ENCODE measurements at regions not wholly inside any gene's neighbourhood (a gene's known extent, or its start where the extent isn't known, plus 50 kb on each side); places are given as distances from the start of the nearest gene placed in this dataset.
"Not testable (repeated sequence)": the region's sequence is repeated elsewhere in the genome, so short reads cannot be mapped to it uniquely, and the experiment has no call there.

DNA sequence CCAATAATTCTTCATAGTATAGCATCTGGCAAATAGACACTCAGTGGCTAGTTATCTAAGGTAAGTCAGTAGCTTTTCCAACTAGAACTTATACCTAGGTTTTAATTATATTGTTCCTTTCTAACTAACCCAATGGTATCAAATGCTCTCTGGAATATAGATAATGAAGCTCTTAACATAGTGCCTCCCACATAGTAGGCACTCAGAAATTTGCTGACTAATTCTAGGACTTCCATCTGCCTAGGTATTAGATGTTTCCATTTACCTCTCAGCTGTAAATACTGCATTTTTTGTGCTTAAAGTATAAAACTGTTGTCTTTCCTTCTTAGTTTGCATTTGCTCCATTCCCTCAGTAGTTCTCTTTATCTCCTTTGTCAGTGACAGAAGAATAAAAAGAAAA, 214.3 kb upstream of the SPRY1 start:
- TF ChIP-seq, protein P1, sequence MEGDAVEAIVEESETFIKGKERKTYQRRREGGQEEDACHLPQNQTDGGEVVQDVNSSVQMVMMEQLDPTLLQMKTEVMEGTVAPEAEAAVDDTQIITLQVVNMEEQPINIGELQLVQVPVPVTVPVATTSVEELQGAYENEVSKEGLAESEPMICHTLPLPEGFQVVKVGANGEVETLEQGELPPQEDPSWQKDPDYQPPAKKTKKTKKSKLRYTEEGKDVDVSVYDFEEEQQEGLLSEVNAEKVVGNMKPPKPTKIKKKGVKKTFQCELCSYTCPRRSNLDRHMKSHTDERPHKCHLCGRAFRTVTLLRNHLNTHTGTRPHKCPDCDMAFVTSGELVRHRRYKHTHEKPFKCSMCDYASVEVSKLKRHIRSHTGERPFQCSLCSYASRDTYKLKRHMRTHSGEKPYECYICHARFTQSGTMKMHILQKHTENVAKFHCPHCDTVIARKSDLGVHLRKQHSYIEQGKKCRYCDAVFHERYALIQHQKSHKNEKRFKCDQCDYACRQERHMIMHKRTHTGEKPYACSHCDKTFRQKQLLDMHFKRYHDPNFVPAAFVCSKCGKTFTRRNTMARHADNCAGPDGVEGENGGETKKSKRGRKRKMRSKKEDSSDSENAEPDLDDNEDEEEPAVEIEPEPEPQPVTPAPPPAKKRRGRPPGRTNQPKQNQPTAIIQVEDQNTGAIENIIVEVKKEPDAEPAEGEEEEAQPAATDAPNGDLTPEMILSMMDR (IDR thresholded peaks at IDR 0.05; ENCODE audit: partially characterized antibody, unreplicated experiment) = no peak
- no peak for DNase-seq
- H3K36me3 Mint-ChIP-seq (ENCODE audit: unreplicated experiment) = no peaks in the 10 kb centered on the region
- H3K27me3 Mint-ChIP-seq (ENCODE audit: unreplicated experiment) = no peaks in the 10 kb centered on the region
- H3K9me3 Mint-ChIP-seq (ENCODE audit: unreplicated experiment) = no peaks in the 10 kb centered on the region
- H3K27ac Mint-ChIP-seq (ENCODE audit: unreplicated experiment) = no peak overlapping the region
- H3K4me3 Mint-ChIP-seq (ENCODE audit: unreplicated experiment) = no peak overlapping the region
- H3K4me1 Mint-ChIP-seq (ENCODE audit: low read depth, unreplicated experiment) = no peaks in the 10 kb centered on the region

DNA sequence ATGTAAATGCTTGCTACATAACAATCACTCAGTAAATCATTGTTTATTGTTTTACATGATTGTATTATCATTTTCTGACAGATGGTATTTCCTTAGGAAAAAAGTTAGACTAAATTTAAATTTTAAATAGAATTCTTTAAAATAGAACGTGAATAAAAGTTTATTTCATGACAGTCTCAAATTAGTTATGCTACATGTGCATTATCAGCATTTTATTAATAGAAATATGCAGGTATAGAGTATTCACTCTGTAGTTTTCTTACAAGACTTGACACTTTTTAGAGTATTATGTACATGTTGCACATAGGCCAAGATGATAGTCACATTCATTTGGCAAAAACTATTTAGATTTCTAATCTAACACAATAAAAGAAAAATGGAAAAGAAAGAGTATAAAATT, 213.3 kb upstream of the SPRY1 start:
- TF ChIP-seq, protein P1 (IDR thresholded peaks at IDR 0.05; ENCODE audit: partially characterized antibody, unreplicated experiment) = no peak
- H3K27me3 Mint-ChIP-seq (ENCODE audit: unreplicated experiment) = no peaks in the 10 kb centered on the region
- no peaks in the 10 kb centered on the region for H3K9me3 Mint-ChIP-seq (ENCODE audit: unreplicated experiment)
- H3K36me3 Mint-ChIP-seq (ENCODE audit: unreplicated experiment) = no peaks in the 10 kb centered on the region
- H3K4me1 Mint-ChIP-seq (ENCODE audit: low read depth, unreplicated experiment) = no peaks in the 10 kb centered on the region
- no peak for DNase-seq
- H3K4me3 Mint-ChIP-seq (ENCODE audit: unreplicated experiment) = no peak overlapping the region
- no peak overlapping the region for H3K27ac Mint-ChIP-seq (ENCODE audit: unreplicated experiment)

DNA sequence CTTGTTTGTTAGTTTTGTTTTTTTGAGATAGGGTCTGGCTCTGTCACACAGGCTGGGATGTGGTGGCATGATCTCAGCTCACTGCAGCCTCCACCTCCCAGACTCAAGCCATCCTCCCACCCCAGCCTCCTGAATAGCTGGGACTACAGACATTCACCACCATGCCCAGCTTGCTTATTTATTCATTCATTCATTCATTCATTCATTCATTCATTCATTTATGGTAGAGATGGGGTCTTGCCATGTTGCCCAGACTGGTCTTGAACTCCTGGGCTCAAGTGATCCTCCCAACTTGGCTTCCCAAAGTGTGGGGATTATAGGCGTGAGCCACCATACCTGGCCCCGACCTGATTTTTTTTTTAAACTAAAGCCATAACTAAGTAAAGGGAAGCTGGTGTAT, 212.8 kb upstream of the SPRY1 start:
- H3K27me3 Mint-ChIP-seq (ENCODE audit: unreplicated experiment); H3K27ac Mint-ChIP-seq (ENCODE audit: unreplicated experiment): not testable (repeated sequence)

DNA sequence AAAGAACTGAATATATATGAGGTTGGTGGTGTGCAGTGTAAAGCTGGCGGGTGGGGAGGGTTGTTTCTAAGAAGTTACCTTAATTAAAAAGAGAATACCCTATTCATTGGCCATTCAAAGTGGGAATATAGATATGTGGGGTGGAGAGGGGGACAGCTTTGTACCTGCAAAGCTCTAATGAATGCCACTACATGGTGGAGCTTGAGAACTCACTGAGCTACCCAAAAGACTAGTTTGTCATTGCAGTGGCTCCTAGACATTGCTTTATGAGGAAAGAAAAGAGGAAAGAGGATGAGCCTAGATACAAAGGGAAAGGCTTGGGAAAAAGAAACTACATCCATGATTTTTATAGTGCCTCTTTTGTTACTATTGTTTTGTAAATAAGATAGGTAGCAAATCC, 209.9 kb upstream of the SPRY1 start:
- Mint-ChIP-seq H3K4me1 (ENCODE audit: low read depth, unreplicated experiment) (no peaks in the 10 kb centered on the region), H3K27ac (ENCODE audit: unreplicated experiment) (no peak overlapping the region), H3K27me3 (ENCODE audit: unreplicated experiment) (no peaks in the 10 kb centered on the region), H3K9me3 (ENCODE audit: unreplicated experiment) (no peaks in the 10 kb centered on the region), H3K4me3 (ENCODE audit: unreplicated experiment) (no peak overlapping the region), H3K36me3 (ENCODE audit: unreplicated experiment) (no peaks in the 10 kb centered on the region)
- TF ChIP-seq, protein P1 (IDR thresholded peaks at IDR 0.05; ENCODE audit: partially characterized antibody, unreplicated experiment) = no peak
- no peak for DNase-seq

More for the DNA sequence above, 212.8 kb upstream of the SPRY1 start:
- not testable (repeated sequence) for DNase-seq; H3K36me3 Mint-ChIP-seq (ENCODE audit: unreplicated experiment); H3K9me3 Mint-ChIP-seq (ENCODE audit: unreplicated experiment); H3K4me1 Mint-ChIP-seq (ENCODE audit: low read depth, unreplicated experiment); H3K4me3 Mint-ChIP-seq (ENCODE audit: unreplicated experiment)

DNA sequence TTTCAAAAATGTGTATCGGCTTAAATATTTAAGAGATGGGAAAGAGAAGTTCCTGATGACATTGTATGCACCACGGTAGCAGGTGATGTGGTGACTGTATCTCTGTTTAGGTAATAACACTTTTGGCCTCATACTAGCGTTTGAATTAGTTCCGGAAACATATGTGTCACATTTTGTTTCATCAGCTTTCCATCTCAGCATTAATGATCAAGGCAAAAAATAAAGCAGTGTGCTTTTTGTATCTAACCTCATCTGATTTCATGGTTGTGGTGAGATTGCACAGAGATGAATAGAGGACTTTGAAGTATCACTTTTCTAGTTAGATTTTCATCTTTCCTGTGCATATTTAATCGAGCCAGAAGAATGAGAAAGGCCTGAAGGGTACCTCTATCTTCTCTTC, 206.4 kb upstream of the SPRY1 start:
- H3K27ac Mint-ChIP-seq (ENCODE audit: unreplicated experiment) = no peak overlapping the region
- H3K36me3 Mint-ChIP-seq (ENCODE audit: unreplicated experiment) = no peaks in the 10 kb centered on the region
- no peaks in the 10 kb centered on the region for H3K27me3 Mint-ChIP-seq (ENCODE audit: unreplicated experiment)
- no peak for DNase-seq
- TF ChIP-seq, protein P1 (IDR thresholded peaks at IDR 0.05; ENCODE audit: partially characterized antibody, unreplicated experiment) = no peak
- no peaks in the 10 kb centered on the region for H3K4me1 Mint-ChIP-seq (ENCODE audit: low read depth, unreplicated experiment)
- H3K9me3 Mint-ChIP-seq (ENCODE audit: unreplicated experiment) = no peaks in the 10 kb centered on the region
- no peak overlapping the region for H3K4me3 Mint-ChIP-seq (ENCODE audit: unreplicated experiment)

DNA sequence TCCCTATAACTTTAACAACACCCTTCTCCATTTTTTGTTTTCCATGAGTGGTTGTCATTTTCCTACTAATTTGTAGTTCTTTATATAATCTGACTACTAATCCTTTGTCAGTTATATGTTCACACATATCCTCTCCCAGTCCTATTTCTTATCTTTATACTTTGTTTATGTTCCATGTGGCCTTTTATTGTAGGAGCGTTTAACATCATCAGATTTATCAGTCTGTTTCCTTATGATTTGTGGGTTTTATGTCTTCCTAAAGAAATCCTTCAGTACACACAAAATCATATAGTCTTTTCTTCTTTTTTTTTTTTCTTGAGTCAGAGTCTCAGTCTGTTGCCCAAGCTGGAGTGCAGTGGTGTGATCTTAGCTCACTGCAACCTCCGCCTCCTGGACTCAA, 204.9 kb upstream of the SPRY1 start:
- H3K9me3 Mint-ChIP-seq (ENCODE audit: unreplicated experiment) = no peaks in the 10 kb centered on the region
- H3K4me3 Mint-ChIP-seq (ENCODE audit: unreplicated experiment) = no peak overlapping the region
- no peaks in the 10 kb centered on the region for H3K36me3 Mint-ChIP-seq (ENCODE audit: unreplicated experiment)
- H3K27me3 Mint-ChIP-seq (ENCODE audit: unreplicated experiment) = no peaks in the 10 kb centered on the region
- H3K27ac Mint-ChIP-seq (ENCODE audit: unreplicated experiment) = no peak overlapping the region
- no peak for DNase-seq
- TF ChIP-seq, protein P1 (IDR thresholded peaks at IDR 0.05; ENCODE audit: partially characterized antibody, unreplicated experiment) = no peak
- H3K4me1 Mint-ChIP-seq (ENCODE audit: low read depth, unreplicated experiment) = no peaks in the 10 kb centered on the region
